GM12878 (cell line): ENCODE measurements at regions not wholly inside any gene's neighbourhood (a gene's known extent, or its start where the extent isn't known, plus 50 kb on each side); places are given as distances from the start of the nearest gene placed in this dataset.

Source experiments
- ATAC-seq: fragments of 200-7000 bp; cut with Tn5 transposase; 3 replicates; pipeline ENCODE4 v1.9.1; 2020; ENCODE audit warnings: mild to moderate bottlenecking, moderate library complexity
- BruUV-seq: library from RNA; stranded (reverse); fragments of 400-500 nt; replicated peaks from 2 replicates; lab custom pipeline; 2021; lab: Mats Ljungman, UMichigan
- CTCF ChIA-PET: fragments of 300-600 bp; sonication (Branson Sonifier 250); formaldehyde crosslinking; extraction: SDS; loops from one replicate; lab custom pipeline; 2021; ENCODE audit warnings: inconsistent platforms; lab: Yijun Ruan, JAX
- POLR2A ChIA-PET: fragments of 350-600 bp; formaldehyde crosslinking; extraction: SDS; loops from one replicate; lab custom pipeline; 2021; ENCODE audit warnings: inconsistent platforms; lab: Charles Lee
- RAD21 ChIA-PET: fragments of 300-600 bp; sonication (Branson Sonifier 250); formaldehyde crosslinking; loops from one replicate; lab custom pipeline; 2023; ENCODE audit warnings: antibody characterized with exemption; ENCODE audit not compliant: unreplicated experiment; lab: Charles Lee
- SMC1A ChIA-PET: fragments of 300-600 bp; sonication (Branson Sonifier 250); formaldehyde crosslinking; loops from one replicate; lab custom pipeline; 2023; ENCODE audit not compliant: unreplicated experiment, uncharacterized antibody; lab: Charles Lee
- DNase-seq: peaks from one replicate; pipeline ENCODE4 v3.0.0-alpha.2; 2011; ENCODE audit warnings: low read depth, low spot score
- FAIRE-seq: peaks from 3 replicates; lab custom pipeline; 2011; peaks lifted over from hg19 to GRCh38; lab: Jason Lieb, UNC
- H2AFZ ChIP-seq: 2 replicates; pipeline ENCODE4 v1.6.0; 2011; ENCODE audit warnings: low read depth, low read length, control low read depth; ENCODE audit not compliant: control insufficient read depth
- H3K27ac ChIP-seq: 2 replicates; pipeline ENCODE4 v1.5.1; 2011; ENCODE audit warnings: control low read depth; ENCODE audit not compliant: control insufficient read depth, insufficient read depth
- H3K27me3 ChIP-seq, 2 experiments: replicated peaks in 1 of 2; 2 replicates each; pipeline versions ENCODE4 v1.6.0 to v1.6.1; 2011; ENCODE audit warnings: low read length in 1 of 2; ENCODE audit not compliant: control insufficient read depth in 2 of 2, insufficient read depth in 2 of 2
- H3K36me3 ChIP-seq, 2 experiments: 2 replicates each; pipeline ENCODE4 v1.5.1; 2011; ENCODE audit warnings: low read length in 1 of 2; ENCODE audit not compliant: control insufficient read depth in 2 of 2, insufficient read depth in 2 of 2
- H3K4me1 ChIP-seq: 2 replicates; pipeline ENCODE4 v1.6.1; 2011; ENCODE audit warnings: mild to moderate bottlenecking, low read length, moderate library complexity, mixed read lengths; ENCODE audit not compliant: control insufficient read depth, insufficient read depth
- H3K4me2 ChIP-seq: 2 replicates; pipeline ENCODE4 v1.6.0; 2011; ENCODE audit warnings: control low read depth; ENCODE audit not compliant: control insufficient read depth, insufficient read depth
- H3K4me3 ChIP-seq: fragments of 200-600 bp; sonication (generic); 2 replicates; pipeline ENCODE4 v1.5.1; 2016
- H3K79me2 ChIP-seq: 2 replicates; pipeline ENCODE4 v1.6.0; 2011; ENCODE audit warnings: low read length; ENCODE audit not compliant: control insufficient read depth, insufficient read depth
- H3K9ac ChIP-seq: 2 replicates; pipeline ENCODE4 v1.8.0; 2011; ENCODE audit warnings: low read length, control low read depth, mixed read lengths; ENCODE audit not compliant: control insufficient read depth, insufficient read depth
- H3K9me3 ChIP-seq: replicated peaks from 3 replicates; pipeline ENCODE4 v1.5.1; 2011; ENCODE audit warnings: mild to moderate bottlenecking, low read length; ENCODE audit not compliant: control insufficient read depth, insufficient read depth
- H4K20me1 ChIP-seq: 2 replicates; pipeline ENCODE4 v1.6.0; 2011; ENCODE audit not compliant: control insufficient read depth, insufficient read depth
- ATF7 ChIP-seq: fragments of 450-650 bp; IDR thresholded peaks from 2 replicates; pipeline ENCODE4 v1.6.1; 2016; ENCODE audit warnings: low read depth, mild to moderate bottlenecking
- BHLHE40 ChIP-seq, 2 experiments: fragments of 450-650 bp in 1 of 2; IDR thresholded peaks; 2 replicates each; pipeline ENCODE4 v1.6.1; 2011 to 2017; ENCODE audit warnings: low read depth in 2 of 2, borderline replicate concordance in 1 of 2, improper control_type of control experiment in 1 of 2, low read length in 1 of 2, mild to moderate bottlenecking in 1 of 2
- CBX5 ChIP-seq: sonication (generic); IDR thresholded peaks from 2 replicates; pipeline ENCODE4 v1.6.1; 2016; ENCODE audit warnings: low read depth, moderate library complexity, mild to moderate bottlenecking, inconsistent platforms
- CHD2 ChIP-seq: IDR thresholded peaks from 2 replicates; pipeline ENCODE4 v1.6.1; 2011; ENCODE audit warnings: low read depth, low read length, improper control_type of control experiment, borderline replicate concordance
- CREB1 ChIP-seq: IDR thresholded peaks from 2 replicates; pipeline ENCODE4 v1.6.1; 2012; ENCODE audit warnings: low read depth, mild to moderate bottlenecking, inconsistent platforms
- E2F4 ChIP-seq: IDR thresholded peaks from 2 replicates; pipeline ENCODE4 v1.6.1; 2012; ENCODE audit warnings: low read depth, low read length, improper control_type of control experiment
- MTA3 ChIP-seq: IDR thresholded peaks from 2 replicates; pipeline ENCODE4 v1.6.1; 2012; ENCODE audit warnings: low read length, inconsistent platforms, borderline replicate concordance
- RBBP5 ChIP-seq: fragments of 200-600 bp; sonication (generic); conservative IDR thresholded peaks from 2 replicates; pipeline ENCODE4 v1.6.1; 2016
- WGBS: methylation state at CpG from one replicate; pipeline ENCODE4 v1.1.6; 2016; ENCODE audit warnings: low lambda C conversion rate; ENCODE audit not compliant: insufficient replicate concordance, insufficient coverage; ENCODE audit errors: missing lambda C conversion rate; 5-methylcytosine and 5-hydroxymethylcytosine counted together
- in situ Hi-C: fragments of 300-500 bp; cut with MboI; formaldehyde crosslinking; loops from 9 replicates; pipeline ENCODE4 v1.14.3; 2018; ENCODE audit warnings: mixed read lengths
- intact Hi-C: fragments of 100-400 bp; cut with micrococcal nuclease; formaldehyde crosslinking; loops from one replicate; pipeline ENCODE4 v1.14.2; 2022; ENCODE audit not compliant: unreplicated experiment

DNA sequence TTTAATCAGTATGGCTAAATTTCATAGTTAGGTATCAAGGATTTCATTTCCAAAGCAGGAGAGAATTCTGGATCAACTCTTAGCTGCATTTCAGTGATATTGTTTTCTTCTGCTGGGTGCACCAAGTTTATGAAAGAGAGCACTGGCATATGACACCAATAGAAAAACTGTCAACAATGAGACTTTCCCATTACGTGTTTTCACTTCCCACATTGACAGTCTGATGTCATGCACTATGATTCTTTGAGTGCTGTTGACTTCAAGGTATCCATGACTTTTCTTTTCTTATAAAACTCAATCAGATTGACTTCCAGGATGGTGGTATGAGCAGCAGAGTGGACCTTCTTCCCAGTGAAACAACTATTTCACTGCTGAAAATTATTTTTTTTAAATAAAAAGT lies 476.1 kb downstream of the EDEM1 start:
- FAIRE-seq (no peak), DNase-seq (no peak), ATAC-seq (no peak; the same call in 2 of the 3 replicates)
- intact Hi-C loops (no loop called here), in situ Hi-C loops (no loop called here)
- no peak overlapping the region for H3K4me3 ChIP-seq
- H3K4me1 ChIP-seq: no peaks in the 10 kb centered on the region
- SMC1A ChIA-PET: interaction anchor here (1.0 to 1.1 kb wide), 3 partner anchors 11 to 19 kb away, joined by 3 to 4 read pairs (median 3); no protein-coding TSS in a partner anchor
- no peak overlapping the region for H3K9ac ChIP-seq
- no peaks in the 10 kb centered on the region for H4K20me1 ChIP-seq
- POLR2A ChIA-PET: no interaction called here
- no peaks in the 10 kb centered on the region for H3K36me3 ChIP-seq
- no peak overlapping the region for H3K4me2 ChIP-seq
- peaks cover 2% of the 10 kb centered on the region; the same call in 1 of the 3 replicates for H3K9me3 ChIP-seq
- no peaks in the 10 kb centered on the region for H3K79me2 ChIP-seq
- no peaks in the 10 kb centered on the region for H3K27me3 ChIP-seq
- no TSS peak for BruUV-seq
- RAD21 ChIA-PET: no interaction called here
- CTCF ChIA-PET: interaction anchor here (1.1 kb wide), 1 partner anchor 11 kb away, joined by 3 read pairs; no protein-coding TSS in a partner anchor
- TF ChIP-seq BHLHE40 (IDR thresholded peaks at IDR 0.05; ENCODE audit: borderline replicate concordance in 1 of 2, low read depth in 2 of 2, low read length in 1 of 2) (no peak), MTA3 (no peak), CREB1 (peak; percentile 58; the same call in 1 of the 2 replicates), RBBP5 (no peak), E2F4 (no peak), ATF7 (peak; percentile 24; the same call in 1 of the 2 replicates)
- TF ChIP-seq, all 136 proteins: peak for 2
- H2AFZ ChIP-seq: no peak overlapping the region
- WGBS: 43% methylated on average over 1 of the region's 1 CpG
- no peak overlapping the region for H3K27ac ChIP-seq

DNA sequence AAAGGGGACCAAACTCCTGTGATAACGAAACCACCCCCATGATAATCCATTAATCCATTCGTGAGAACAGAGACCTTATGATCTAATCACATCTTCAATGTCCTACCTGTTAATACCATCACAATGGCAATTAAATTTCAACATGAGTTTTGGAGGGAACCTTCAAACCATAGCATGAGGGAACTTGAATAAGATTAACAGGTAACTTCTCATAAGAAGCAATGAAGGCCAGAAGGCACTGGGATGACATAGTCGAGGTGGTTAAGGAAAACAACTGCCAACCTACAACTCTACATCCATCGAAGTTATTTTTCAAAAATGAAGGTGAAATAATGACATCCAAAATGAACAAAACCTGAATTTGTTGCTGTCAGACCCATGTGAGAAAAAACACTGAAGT lies 478.9 kb downstream of the EDEM1 start:
- Histone ChIP-seq H3K4me1 (no peaks in the 10 kb centered on the region), H3K4me2 (no peak overlapping the region), H3K79me2 (no peaks in the 10 kb centered on the region), H3K27ac (no peak overlapping the region), H3K27me3 (no peaks in the 10 kb centered on the region), H3K36me3 (no peaks in the 10 kb centered on the region), H4K20me1 (no peaks in the 10 kb centered on the region), H3K9ac (no peak overlapping the region), H2AFZ (no peak overlapping the region), H3K4me3 (no peak overlapping the region), H3K9me3 (peaks cover 2% of the 10 kb centered on the region; the same call in 1 of the 3 replicates)
- ChIA-PET POLR2A (no interaction called here), SMC1A (no interaction called here), RAD21 (no interaction called here), CTCF (no interaction called here)
- BruUV-seq: no TSS peak
- DNase-seq (no peak), ATAC-seq (no peak), FAIRE-seq (no peak)
- intact Hi-C loops (no loop called here), in situ Hi-C loops (no loop called here)
- TF ChIP-seq CHD2 (no peak), CBX5 (peak; percentile 58; the same call in 1 of the 2 replicates)
- 1% methylated on average over 4 of the region's 4 CpGs for WGBS
